Fibroblast of skin of scalp (primary cell): ENCODE measurements at regions not wholly inside any gene's neighbourhood (a gene's known extent, or its start where the extent isn't known, plus 50 kb on each side); places are given as distances from the start of the nearest gene placed in this dataset.
"Not testable (repeated sequence)": the region's sequence is repeated elsewhere in the genome, so short reads cannot be mapped to it uniquely, and the experiment has no call there.

Experiments used
- DNase-seq: peaks from one replicate; pipeline ENCODE4 v3.0.0-alpha.2; 2013

DNA sequence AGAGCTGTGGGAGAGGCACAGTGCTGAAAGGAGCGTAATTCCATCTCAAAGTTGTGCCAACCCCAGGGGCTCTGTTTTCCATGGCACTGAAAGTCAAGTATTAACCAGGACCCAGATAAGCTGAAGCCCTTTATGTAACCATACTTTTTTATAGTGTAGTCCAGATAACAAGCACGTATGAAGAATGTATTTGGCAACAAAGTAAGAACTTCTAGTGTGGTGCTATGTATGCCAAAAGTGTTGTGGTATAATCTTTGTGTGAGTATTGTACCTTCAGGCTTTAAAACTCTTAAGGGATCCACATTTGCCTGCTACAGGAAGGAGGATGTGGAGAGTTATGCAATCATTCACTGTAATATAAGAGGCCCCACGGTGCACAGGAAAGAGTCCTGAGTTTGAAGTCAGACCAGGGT lies 129.4 kb downstream of the IBTK start:
- DNase-seq: no peak

DNA sequence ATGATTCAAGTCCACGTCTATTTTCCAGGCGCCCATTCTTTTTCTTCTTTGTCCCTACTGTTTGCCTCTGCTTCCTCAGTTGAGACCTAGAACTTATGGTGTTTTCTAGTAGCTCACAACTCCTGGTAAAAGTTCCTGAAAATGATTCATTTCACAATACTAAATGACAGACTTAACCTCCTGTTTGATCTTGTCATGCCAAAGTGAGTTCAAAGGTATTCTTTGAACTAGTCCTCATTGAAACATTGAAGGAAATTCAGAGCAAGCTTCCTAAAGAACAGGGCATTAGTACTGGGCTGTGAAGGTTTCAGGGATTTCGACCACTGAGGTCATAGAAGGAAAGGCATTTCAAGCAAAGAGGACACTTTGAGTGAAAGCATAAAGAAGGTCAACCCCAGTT lies 132.8 kb downstream of the IBTK start:
- DNase-seq: no peak

DNA sequence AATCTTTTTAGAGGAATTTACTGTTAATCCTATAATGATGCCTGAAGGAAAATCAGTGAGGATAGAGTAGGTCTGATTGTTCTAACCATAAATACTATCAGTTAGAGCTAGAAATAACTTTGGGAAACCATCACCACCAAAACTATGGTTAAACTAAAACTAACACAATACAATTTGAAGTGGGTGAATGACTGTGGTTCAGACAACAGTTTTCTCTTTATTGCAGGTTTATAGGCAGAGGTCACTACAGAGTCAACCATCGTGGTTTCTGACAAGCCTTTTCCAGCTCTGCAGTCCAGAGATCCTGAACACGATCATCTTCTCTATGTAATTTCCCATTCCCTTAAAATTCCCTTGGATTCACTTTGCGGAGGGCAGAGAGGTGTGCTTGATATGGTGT lies 134.3 kb downstream of the IBTK start:
- no peak for DNase-seq

DNA sequence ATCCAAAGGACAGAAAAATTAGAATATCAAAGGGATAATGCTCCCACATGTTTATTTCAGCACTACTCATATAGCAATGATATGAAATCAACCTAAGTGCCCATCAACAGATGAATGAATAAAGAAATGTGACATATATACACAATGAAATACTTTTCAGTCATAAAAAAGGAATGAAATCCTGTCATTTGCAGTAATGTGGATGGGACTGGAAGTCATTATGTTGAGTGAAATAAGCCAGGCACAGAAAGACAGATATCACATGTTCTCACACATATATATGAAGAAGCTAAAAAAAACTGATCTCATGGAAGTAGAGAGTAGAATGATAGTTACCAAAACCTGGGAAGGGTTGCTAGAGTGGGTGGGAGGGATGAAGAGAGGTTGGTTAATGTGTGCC lies 135.7 kb downstream of the IBTK start:
- DNase-seq: no peak

DNA sequence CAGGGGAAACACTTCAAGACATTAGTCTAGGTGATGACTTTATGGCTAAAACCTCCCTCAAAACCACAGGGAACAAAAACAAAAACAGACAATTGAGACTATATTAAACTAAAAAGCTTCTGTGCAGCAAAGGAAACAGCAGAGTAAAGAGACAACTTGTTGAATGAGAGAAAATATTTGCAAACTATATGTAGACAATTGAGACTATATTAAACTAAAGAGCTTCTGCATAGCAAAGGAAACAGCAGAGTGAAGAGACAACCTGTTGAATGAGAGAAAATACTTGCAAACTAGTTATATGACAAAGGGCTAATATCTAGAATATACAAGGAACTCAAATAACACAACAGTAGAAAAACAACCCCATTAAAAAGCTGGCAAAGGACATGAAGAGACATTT lies 136.4 kb downstream of the IBTK start:
- no peak for DNase-seq

DNA sequence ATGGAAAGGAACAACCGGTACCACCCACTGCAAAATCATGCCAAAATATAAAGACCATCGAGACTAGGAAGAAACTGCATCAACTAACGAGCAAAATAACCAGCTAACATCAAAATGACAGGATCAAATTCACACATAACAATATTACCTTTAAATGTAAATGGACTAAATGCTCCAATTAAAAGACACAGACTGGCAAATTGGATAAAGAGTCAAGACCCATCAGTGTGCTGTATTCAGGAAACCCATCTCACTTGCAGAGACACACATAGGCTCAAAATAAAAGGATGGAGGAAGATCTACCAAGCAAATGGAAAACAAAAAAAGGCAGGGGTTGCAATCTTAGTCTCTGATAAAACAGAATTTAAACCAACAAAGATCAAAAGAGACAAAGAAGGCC lies 144.4 kb downstream of the IBTK start:
- DNase-seq: not testable (repeated sequence)

DNA sequence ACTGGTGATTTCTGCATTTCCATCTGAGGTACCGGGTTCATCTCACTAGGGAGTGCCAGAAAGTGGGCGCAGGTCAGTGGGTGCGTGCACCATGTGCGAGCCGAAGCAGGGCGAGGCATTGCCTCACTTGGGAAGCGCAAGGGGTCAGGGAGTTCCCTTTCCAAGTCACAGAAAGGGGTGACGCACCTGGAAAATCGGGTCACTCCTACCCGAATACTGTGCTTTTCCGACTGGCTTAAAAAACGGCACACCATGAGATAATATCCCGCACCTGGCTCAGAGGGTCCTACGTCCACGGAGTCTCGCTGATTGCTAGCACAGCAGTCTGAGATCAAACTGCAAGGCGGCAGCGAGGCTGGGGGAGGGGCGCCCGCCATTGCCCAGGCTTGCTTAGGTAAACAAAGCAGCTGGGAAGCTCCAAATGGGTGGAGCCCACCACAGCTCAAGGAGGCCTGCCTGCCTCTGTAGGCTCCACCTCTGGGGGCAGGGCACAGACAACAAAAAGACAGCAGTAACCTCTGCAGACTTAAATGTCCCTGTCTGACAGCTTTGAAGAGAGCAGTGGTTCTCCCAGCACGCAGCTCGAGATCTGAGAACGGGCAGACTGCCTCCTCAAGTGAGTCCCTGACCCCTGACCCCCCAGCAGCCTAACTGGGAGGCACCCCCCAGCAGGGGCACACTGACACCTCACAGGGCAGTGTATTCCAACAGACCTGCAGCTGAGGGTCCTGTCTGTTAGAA lies 146.0 kb downstream of the IBTK start:
- not testable (repeated sequence) for DNase-seq

DNA sequence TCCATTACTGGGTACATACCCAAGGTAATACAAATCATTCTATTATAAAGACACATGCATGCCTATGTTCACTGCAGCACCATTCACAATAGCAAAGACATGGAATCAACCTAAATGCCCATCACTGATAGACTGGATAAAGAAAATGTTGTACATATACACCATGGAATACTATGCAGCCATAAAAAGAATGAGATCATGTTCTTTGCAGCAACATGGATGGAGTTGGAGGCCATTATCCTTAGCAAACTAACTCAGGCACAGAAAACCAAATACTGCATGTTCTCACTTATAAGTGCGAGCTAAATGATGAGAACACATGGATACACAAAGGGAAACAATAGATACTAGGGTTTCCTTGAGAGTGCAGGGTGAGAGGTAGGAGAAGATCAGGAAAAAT lies 146.8 kb downstream of the IBTK start:
- not testable (repeated sequence) for DNase-seq

DNA sequence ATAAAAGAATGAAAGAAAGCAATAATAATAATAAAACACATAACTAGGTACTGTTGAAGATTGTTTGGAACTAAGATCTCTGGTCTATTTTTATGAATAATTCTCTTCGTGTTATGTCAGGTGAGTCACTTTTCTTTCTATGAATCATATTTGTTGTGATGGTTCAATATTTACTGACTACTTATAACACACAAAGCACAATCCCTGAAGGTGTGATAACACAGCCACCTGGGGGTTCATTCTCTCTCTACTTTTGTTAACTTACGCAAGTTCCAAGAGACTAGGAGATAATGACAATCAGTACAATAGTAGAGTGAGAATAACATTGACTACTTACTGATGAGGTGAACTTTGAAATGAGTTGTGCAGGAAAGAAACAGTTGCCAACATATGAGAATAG lies 149.9 kb downstream of the IBTK start:
- no peak for DNase-seq

DNA sequence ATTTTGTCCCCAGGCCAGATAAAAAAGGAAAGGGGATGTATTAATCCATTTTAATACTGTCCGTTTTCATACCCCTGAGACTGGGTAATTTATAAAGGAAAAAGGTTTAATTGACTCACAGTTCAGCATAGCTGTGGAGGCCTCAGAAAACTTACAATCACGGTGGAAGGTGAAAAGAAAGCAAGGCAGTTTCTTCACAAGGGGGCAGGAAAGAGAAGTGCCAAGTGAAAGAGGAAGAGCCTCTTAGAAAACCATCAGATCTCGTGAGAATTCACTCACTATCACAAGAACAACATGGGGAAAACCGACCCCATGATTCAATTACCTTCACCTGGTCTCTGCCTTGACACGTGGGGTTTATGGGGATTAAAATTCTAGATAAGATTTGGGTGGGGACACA lies 152.5 kb downstream of the IBTK start:
- no peak for DNase-seq

DNA sequence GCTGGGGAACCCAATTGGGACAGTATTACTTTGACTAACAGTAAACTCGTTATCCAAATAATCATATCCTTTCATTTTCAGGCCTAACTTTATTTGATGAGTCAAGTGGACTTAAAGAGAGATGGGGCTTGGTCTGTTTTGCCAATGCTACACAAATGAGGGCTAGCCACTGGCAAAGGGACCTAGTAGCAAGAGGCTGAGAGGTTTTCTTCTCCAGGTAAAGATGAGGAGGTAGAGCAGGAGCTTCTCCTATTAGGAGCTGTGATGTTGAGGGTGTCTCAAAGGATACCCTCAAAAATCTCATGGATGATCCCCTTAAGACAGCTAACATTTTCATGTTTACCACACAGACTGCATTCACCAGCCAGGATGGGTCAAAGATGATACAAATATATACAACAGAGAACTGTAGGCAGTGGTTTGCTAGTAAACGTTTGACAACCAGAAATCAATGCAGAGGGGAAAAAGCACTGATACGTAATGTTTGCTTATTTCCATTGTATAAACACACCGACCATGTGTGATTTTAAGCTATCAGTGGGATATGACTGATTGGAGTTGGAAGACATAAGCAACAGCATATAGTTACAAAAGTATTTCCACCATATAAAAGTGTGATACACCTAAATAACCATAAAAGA lies 153.3 kb downstream of the IBTK start:
- no peak for DNase-seq

DNA sequence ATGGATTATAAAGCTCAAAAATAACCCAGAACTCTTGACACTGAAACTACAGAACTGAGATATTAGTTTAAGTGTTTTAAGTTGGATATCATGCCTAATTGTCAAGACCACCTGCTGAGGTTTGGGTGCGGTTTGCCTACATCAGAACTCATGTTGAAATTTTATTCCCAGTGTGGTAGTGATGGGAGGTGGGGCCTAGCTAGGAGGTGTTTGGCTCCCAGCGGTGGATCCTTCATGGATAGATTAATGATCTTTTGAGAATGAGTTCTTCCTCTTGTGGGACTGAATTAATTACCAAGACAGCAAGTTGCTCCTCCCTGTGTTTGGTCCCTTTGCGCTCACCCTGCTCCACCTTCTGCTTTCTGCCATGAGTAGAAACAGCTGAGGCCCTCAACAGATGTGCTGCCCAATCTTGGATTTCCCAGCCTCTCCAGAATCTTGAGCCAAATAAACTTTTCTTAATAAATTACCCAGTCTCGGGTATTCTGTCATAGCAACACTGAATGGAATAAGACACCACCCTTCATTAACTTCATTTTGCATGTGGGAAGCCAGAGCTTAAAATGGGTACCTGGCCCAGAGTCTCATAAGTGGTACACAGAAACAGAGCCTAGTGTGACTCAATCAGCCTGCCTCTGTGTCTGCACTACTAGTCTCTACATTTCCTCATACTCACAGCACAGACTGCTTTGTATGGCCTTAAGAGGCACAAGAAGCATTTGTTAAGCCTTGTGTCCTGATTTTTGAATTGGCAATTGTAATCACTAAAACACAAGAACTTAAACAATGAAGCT lies 158.4 kb downstream of the IBTK start:
- no peak for DNase-seq

DNA sequence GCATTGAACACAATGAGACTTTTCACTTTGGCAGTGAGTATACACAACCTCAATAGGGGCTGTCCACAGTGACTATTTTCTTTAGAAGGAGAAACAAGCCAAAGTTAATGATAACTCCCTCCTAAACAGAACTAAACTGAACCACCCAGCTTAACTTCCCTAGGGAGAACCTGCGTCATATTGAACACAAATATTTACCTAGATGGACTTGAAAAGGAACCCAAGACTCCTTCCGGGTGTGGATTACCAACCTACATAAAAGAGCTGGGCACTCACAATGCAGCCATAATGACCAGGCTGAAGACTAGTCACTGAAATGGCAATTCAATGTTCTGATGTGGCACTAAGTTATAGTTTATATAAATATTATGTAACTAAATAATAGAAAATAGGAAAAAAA lies 160.6 kb downstream of the IBTK start:
- no peak for DNase-seq

DNA sequence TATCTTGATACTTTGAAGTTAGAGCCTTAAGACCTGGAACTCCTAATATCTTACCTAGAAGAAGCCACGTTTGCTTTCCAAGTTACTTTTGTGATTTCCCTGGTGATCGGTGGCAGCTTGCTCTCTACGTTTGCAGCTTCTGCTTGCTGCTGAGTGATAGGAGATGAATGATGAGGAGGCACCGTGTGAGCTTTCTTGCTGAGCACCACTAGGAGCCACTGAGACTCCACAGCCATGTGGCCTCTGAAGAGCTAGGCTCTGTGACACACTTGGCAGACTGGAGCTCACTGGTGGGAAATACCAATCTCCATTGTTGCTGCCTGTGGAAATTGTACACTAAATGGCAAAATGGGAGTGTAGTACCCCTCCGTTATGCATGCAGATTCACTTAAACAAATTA lies 161.8 kb downstream of the IBTK start:
- DNase-seq: no peak

DNA sequence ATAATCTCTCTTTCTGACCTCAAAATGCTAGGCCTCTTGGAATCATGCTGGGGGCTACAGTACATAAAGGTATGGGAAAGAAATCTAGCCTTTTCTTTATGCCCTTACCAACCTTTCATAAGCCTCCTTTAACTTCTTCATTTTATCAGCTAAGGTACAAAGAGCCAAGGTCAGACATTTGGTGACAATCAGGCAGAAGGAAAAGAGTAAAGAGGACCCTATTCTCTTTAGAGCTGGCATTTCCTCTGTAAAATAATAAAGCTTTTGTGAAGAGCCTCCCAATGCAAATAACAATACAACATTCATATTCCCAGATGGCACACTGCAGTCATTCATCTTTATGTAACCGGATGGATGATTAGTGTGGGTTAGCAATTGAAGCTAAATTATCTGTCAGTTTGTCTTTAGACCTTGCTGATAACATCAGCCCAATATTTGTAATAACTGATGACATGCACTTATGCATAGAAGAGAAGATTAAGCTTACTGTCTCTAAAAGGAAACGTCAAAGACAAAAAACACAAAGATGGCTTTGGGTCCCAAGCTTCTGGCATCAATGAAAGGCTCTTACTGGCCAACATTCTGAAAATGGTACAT lies 163.1 kb downstream of the IBTK start:
- no peak for DNase-seq

DNA sequence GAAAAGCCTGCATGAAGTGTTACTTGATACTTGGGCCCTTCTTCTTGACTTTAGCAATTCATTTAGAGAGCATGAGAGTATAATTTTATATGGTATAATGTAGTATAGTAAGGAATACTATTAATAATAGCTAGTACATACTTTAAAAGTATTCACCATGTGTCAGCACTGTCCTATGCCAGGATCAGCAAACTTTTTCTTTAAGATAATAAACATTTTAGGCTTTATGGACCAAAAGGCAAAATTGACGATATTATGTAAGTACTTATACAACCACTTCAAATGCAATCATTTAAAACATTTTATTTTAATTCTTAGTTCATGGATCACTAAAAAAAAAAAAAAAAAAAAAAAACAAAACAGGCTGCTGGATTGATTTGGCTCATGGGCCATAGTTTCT lies 163.9 kb downstream of the IBTK start:
- peak; percentile 86 for DNase-seq

DNA sequence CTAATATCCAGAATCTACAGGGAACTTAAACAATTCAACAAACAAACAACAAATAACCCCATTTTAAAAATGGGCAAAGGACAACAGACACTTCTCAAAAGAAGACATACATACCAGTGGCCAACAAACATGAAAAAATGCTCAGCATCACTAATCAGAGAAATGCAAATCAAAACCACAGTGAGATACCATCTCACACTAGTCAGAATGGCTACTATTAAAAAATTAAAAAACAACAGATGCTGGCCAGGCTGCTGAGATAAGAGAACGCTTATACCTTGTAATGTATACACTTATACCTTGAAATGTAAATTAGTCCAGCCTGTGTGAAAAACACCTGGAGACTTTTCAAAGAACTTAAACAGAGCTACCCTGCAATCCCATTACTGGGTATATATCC lies 166.8 kb downstream of the IBTK start:
- DNase-seq: peak; percentile 55

DNA sequence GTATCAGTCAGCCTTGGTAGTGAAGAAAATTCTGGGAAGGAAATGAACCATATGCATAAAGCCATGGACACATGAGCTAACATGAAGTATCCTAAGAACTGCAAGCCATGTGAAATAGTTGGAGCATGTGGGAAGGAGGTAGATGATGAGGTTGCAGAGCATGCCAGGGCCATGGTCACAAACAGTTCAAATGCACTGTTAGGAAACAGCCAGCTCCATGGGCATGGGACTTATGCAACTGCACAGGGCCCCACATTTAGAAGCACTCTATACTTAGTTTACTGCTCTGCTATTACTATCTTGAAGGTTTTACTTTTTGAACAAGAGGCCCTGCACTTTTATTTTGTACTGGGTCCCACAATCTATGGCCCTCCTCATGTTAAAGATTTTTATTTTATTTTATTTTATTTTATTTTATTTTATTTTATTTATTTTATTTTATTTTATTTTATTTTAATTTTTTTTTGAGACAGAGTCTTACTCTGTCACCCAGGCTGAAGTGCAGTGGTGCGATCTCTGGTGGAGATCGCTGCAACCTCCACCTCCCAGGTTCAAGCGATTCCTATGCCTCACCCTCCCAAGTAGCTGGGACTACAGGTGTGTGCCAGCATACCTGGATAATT lies 169.1 kb downstream of the IBTK start:
- DNase-seq: no peak

DNA sequence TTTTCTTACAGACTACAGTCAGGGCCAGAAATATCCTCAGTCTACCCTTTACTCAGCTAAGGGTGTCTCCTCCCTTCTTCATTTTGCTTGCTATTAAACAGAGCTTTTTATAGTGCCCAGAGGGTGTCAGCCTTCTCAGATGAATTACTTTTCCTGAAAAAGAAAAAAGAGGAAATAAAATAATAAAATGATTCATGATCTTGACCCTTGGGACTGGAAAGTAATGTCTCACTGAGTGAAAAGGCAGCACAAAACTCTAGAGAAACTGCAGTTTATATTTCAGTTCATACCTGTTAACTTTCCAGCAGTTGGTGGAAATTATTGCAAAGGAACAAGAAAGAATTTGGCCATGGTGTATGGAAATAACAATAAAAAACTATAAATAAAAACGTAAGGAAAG lies 170.6 kb downstream of the IBTK start:
- DNase-seq: peak; percentile 60

DNA sequence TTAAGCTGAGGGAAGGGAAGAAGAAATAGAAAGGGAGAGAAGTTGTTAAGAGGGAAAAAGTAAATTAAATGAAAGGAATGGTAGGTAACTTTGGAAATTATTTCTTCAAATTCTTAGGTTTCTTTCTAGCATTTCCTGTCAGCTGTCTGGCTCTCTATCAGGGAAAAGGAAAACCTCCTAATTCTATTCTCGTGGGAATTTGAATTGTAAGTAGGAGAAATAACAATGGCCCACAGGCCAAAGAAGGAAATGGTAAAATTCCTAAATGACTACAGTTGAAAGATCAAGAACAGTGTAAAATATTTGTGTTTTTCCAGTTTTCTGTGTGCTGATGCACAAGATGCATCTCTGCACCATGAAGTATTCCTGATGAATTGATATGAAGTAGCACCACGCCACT lies 173.0 kb downstream of the IBTK start:
- DNase-seq: peak; percentile 56

DNA sequence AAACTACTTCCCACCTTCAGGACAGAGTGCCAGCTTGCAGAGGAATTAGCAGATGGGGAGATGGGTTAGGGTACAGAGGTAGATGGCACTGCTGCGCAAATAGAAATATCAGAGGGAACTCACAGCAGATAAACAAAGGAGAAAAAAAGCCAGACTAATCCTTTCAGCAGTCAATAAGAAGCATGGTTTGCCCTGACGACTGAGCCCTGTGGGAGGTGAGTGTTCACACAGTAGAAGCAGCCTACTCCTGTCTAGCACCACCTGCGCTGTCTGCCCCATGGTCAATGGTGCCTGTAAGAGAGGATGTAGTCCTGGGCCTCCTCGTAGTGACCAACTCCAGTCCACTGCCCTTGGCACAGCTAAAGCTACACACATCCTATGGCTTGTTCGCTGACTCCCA lies 174.1 kb downstream of the IBTK start:
- DNase-seq: no peak

DNA sequence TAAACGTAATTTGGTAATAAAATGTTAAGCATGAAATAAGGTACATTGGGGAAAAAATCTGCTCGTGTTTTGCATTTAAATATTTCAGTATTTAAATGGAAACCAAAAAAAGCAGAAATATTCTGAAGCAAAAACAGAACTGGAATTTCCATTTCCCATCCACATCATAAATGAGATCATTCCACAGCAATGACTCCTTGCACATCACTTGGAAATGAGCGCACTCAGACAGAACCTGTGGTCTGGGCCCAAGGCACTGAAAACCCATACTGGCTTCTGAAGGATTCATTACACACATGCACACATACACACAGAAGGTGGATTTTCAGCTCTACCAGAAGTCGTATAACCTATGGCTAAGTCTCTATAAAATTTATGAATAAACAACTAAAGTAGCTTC lies 174.8 kb downstream of the IBTK start:
- peak; percentile 88 for DNase-seq

DNA sequence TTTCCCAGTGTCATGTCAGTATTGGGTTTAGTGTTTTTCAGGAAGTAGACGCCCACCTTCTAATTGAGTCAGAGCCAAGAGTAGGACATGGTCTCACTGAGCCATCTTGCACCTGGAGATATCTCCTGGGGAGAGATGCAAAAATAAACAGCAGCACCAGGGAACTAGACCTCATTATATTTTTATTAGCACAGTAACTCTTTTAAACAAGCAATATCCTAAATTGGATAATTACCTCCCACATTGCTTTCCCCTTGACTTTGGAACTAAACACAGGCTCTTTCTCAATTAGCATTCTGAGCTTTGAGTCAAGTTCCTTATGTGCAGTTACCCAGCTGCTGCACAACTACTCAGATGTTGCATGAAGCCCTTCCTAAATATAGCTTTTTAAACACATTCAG lies 175.4 kb downstream of the IBTK start:
- peak; percentile 29 for DNase-seq
